SK-N-SH (cell line): ENCODE measurements at regions not wholly inside any gene's neighbourhood (a gene's known extent, or its start where the extent isn't known, plus 50 kb on each side); places are given as distances from the start of the nearest gene placed in this dataset.
"Not testable (repeated sequence)": the region's sequence is repeated elsewhere in the genome, so short reads cannot be mapped to it uniquely, and the experiment has no call there.

ENCODE experiments used
- CTCF ChIA-PET: fragments of 300-600, 350-600 bp; formaldehyde crosslinking; extraction: SDS; loops from one replicate; lab custom pipeline; 2021; lab: Yijun Ruan, JAX
- POLR2A ChIA-PET: fragments of 350-600 bp; sonication (Branson Sonifier 250); formaldehyde crosslinking; extraction: SDS; loops from one replicate; lab custom pipeline; 2020; ENCODE audit warnings: antibody characterized with exemption, inconsistent platforms; lab: Yijun Ruan, JAX
- DNase-seq: peaks from one replicate; pipeline ENCODE4 v3.0.0; 2012
- H2AFZ ChIP-seq: fragments of 200-600 bp; sonication (generic); 2 replicates; pipeline ENCODE4 v1.8.1; 2016; ENCODE audit warnings: antibody characterized with exemption, mild to moderate bottlenecking, low read depth
- H3F3A ChIP-seq: fragments of 200-600 bp; sonication (generic); replicated peaks from 2 replicates; pipeline ENCODE3; 2016; ENCODE audit warnings: antibody characterized with exemption, mild to moderate bottlenecking; ENCODE audit not compliant: insufficient read depth
- H3K27ac ChIP-seq, 2 experiments: fragments of 200-500 bp in 1 of 2; fragments of 200-600 bp in 1 of 2; sonication (Bioruptor generic) in 1 of 2; sonication (generic), shearing (Covaris generic) in 1 of 2; 2 replicates each; pipeline versions ENCODE4 v1.5.1 to v1.6.1; 2014 to 2016; ENCODE audit warnings: low read depth in 2 of 2, inconsistent platforms in 1 of 2, low read length in 1 of 2, mild to moderate bottlenecking in 1 of 2, mixed read lengths in 1 of 2
- H3K27me3 ChIP-seq: fragments of 200-600 bp; sonication (generic), shearing (Covaris generic); 2 replicates; pipeline ENCODE4 v1.6.1; 2016; ENCODE audit warnings: mixed run types; ENCODE audit not compliant: insufficient read depth
- H3K36me3 ChIP-seq, 2 experiments: fragments of 200-500 bp in 1 of 2; fragments of 200-600 bp in 1 of 2; sonication (Bioruptor generic) in 1 of 2; sonication (generic) in 1 of 2; replicated peaks in 1 of 2; 2 replicates each; pipeline versions ENCODE3 to v1.5.1; 2014 to 2016; ENCODE audit warnings: low read length in 1 of 2, mild to moderate bottlenecking in 1 of 2; ENCODE audit not compliant: insufficient read depth in 2 of 2, control insufficient read depth in 1 of 2
- H3K4me1 ChIP-seq, 2 experiments: fragments of 200-500 bp in 1 of 2; fragments of 200-600 bp in 1 of 2; sonication (Bioruptor generic) in 1 of 2; sonication (generic), shearing (Covaris generic) in 1 of 2; 2 replicates each; pipeline versions ENCODE4 v1.5.1 to v1.6.1; 2014 to 2016; ENCODE audit warnings: low read depth in 1 of 2, low read length in 1 of 2, mixed run types in 1 of 2; ENCODE audit not compliant: insufficient read depth in 2 of 2, control insufficient read depth in 1 of 2
- H3K4me2 ChIP-seq: fragments of 200-600 bp; sonication (generic), shearing (Covaris generic); 2 replicates; pipeline ENCODE4 v1.6.1; 2017; ENCODE audit warnings: mixed run types
- H3K4me3 ChIP-seq, 2 experiments: fragments of 200-500 bp in 1 of 2; fragments of 200-600 bp in 1 of 2; sonication (Bioruptor generic) in 1 of 2; sonication (generic), shearing (Covaris generic) in 1 of 2; 2 replicates each; pipeline versions ENCODE4 v1.5.1 to v1.8.1; 2014 to 2016; ENCODE audit warnings: low read depth in 2 of 2, inconsistent platforms in 1 of 2, low read length in 1 of 2, mild to moderate bottlenecking in 1 of 2, mixed read lengths in 1 of 2, moderate library complexity in 1 of 2
- H3K79me2 ChIP-seq: fragments of 200-600 bp; sonication (generic); 2 replicates; pipeline ENCODE4 v1.8.1; 2017; ENCODE audit warnings: mild to moderate bottlenecking; ENCODE audit not compliant: insufficient read depth
- H3K9ac ChIP-seq: fragments of 200-600 bp; sonication (generic); 2 replicates; pipeline ENCODE4 v1.6.1; 2017; ENCODE audit warnings: mixed run types
- H3K9me2 ChIP-seq: fragments of 200-600 bp; sonication (generic); 2 replicates; pipeline ENCODE4 v1.6.1; 2017; ENCODE audit warnings: mixed run types
- H3K9me3 ChIP-seq: fragments of 200-600 bp; sonication (generic); 2 replicates; pipeline ENCODE4 v1.6.1; 2017; ENCODE audit warnings: mixed run types, mild to moderate bottlenecking, moderate library complexity
- H4K20me1 ChIP-seq: fragments of 200-600 bp; sonication (generic); 2 replicates; pipeline ENCODE4 v1.6.1; 2017; ENCODE audit warnings: mild to moderate bottlenecking, mixed run types; ENCODE audit not compliant: insufficient read depth
- TCF12 ChIP-seq: IDR thresholded peaks from 2 replicates; pipeline ENCODE4 v1.4.0; 2012
- WGBS: methylation state at CpG from one replicate; pipeline ENCODE4 v1.1.6; 2017; ENCODE audit warnings: low lambda C conversion rate; 5-methylcytosine and 5-hydroxymethylcytosine counted together
- TF ChIP-seq, protein P1 (sequence below): IDR thresholded peaks from 2 replicates; pipeline ENCODE4; 2012
- TF ChIP-seq, protein P2 (sequence below): fragments of 200-600 bp; sonication (generic); IDR thresholded peaks from 2 replicates; pipeline ENCODE4 v1.6.1; 2017; ENCODE audit warnings: antibody characterized with exemption, mild to moderate bottlenecking, moderate library complexity

- not testable (repeated sequence) for H3K4me2 ChIP-seq, H3K9ac ChIP-seq
- POLR2A ChIA-PET: interaction anchor here (0.6 kb wide), 1 partner anchor 779 kb away, joined by 3 read pairs; no protein-coding TSS in a partner anchor
These were observed 67.0 kb upstream of the LYZL2 start for GRCh38 chr10:30696416-30697185.

GRCh38 chr10:30695481-30696236, 66.1 kb upstream of the LYZL2 start:
- not testable (repeated sequence) for H3K9me2 ChIP-seq, H3K9ac ChIP-seq, H3K36me3 ChIP-seq, H3K9me3 ChIP-seq, H3K4me3 ChIP-seq, H3F3A ChIP-seq, DNase-seq, H3K79me2 ChIP-seq, H4K20me1 ChIP-seq, H3K27me3 ChIP-seq, H3K27ac ChIP-seq, H2AFZ ChIP-seq, H3K4me1 ChIP-seq
- CTCF ChIA-PET: interaction anchor here (0.6 to 3.0 kb wide), 3 partner anchors 7 to 1112 kb away, joined by 3 to 16 read pairs (median 3); no protein-coding TSS in a partner anchor
- POLR2A ChIA-PET: interaction anchor here (0.6 kb wide), 1 partner anchor 780 kb away, joined by 3 read pairs; no protein-coding TSS in a partner anchor
- peak overlapping the region; percentile 20; the same call in 1 of the 2 replicates for H3K4me2 ChIP-seq
- TF ChIP-seq TCF12: peak; percentile 64
- TF ChIP-seq, protein P1, sequence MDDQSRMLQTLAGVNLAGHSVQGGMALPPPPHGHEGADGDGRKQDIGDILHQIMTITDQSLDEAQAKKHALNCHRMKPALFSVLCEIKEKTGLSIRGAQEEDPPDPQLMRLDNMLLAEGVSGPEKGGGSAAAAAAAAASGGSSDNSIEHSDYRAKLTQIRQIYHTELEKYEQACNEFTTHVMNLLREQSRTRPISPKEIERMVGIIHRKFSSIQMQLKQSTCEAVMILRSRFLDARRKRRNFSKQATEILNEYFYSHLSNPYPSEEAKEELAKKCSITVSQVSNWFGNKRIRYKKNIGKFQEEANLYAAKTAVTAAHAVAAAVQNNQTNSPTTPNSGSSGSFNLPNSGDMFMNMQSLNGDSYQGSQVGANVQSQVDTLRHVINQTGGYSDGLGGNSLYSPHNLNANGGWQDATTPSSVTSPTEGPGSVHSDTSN: peak; percentile 52; the same call in 1 of the 2 replicates
- WGBS: 27% methylated on average over 15 of the region's 18 CpGs

More at GRCh38 chr10:30696416-30697185, 67.0 kb upstream of the LYZL2 start:
- H3K9me2 ChIP-seq, H4K20me1 ChIP-seq, H3K4me1 ChIP-seq, H3K4me3 ChIP-seq: not testable (repeated sequence)
- CTCF ChIA-PET: interaction anchor here (0.6 to 3.0 kb wide), 4 partner anchors 8 to 1111 kb away, joined by 3 to 16 read pairs (median 3); no protein-coding TSS in a partner anchor
- TF ChIP-seq, protein P2, sequence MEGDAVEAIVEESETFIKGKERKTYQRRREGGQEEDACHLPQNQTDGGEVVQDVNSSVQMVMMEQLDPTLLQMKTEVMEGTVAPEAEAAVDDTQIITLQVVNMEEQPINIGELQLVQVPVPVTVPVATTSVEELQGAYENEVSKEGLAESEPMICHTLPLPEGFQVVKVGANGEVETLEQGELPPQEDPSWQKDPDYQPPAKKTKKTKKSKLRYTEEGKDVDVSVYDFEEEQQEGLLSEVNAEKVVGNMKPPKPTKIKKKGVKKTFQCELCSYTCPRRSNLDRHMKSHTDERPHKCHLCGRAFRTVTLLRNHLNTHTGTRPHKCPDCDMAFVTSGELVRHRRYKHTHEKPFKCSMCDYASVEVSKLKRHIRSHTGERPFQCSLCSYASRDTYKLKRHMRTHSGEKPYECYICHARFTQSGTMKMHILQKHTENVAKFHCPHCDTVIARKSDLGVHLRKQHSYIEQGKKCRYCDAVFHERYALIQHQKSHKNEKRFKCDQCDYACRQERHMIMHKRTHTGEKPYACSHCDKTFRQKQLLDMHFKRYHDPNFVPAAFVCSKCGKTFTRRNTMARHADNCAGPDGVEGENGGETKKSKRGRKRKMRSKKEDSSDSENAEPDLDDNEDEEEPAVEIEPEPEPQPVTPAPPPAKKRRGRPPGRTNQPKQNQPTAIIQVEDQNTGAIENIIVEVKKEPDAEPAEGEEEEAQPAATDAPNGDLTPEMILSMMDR: peak; percentile 35
- TF ChIP-seq, all 33 proteins: peak for 1; not testable (repeated sequence) for 32
- H2AFZ ChIP-seq, H3K27ac ChIP-seq, H3K79me2 ChIP-seq, H3F3A ChIP-seq, H3K27me3 ChIP-seq, DNase-seq, H3K9me3 ChIP-seq, H3K36me3 ChIP-seq: not testable (repeated sequence)
- WGBS: 87% methylated on average over 7 of the region's 10 CpGs
